NT2/D1 (cell line): ENCODE measurements at regions not wholly inside any gene's neighbourhood (a gene's known extent, or its start where the extent isn't known, plus 50 kb on each side); places are given as distances from the start of the nearest gene placed in this dataset.

Experiments used
- SUZ12 ChIP-seq: IDR thresholded peaks from 2 replicates; pipeline ENCODE4 v1.6.1; 2011; ENCODE audit not compliant: insufficient read length, insufficient read depth; ENCODE audit errors: extremely low read depth
- YY1 ChIP-seq: IDR thresholded peaks from 2 replicates; pipeline ENCODE4 v1.6.1; 2011; ENCODE audit not compliant: insufficient read length, insufficient read depth

DNA sequence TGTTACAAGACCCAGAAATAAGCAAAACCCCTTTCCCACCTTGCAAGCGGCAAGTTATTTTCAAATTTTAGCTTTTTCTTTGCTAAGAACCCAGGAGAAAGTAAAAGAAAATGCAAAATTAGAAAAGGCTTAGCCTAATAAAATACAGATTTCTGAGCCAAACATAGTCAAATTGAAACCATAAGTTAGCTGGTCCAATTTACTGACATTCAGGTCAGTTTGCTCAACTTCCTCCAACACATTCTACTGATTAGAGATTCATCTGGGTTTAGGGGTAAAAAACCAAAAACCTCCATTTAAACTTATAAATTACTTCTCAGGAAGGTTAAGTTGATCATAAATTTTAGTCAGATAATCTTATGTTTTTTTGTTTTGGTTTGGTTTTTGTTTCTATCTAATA, 701.8 kb upstream of the CXADR start:
- TF ChIP-seq YY1, result no peak
- no peak for TF ChIP-seq SUZ12
